ENCODE measurements at regions not wholly inside any gene's neighbourhood (a gene's known extent, or its start where the extent isn't known, plus 50 kb on each side); places are given as distances from the start of the nearest gene placed in this dataset.

DNA sequence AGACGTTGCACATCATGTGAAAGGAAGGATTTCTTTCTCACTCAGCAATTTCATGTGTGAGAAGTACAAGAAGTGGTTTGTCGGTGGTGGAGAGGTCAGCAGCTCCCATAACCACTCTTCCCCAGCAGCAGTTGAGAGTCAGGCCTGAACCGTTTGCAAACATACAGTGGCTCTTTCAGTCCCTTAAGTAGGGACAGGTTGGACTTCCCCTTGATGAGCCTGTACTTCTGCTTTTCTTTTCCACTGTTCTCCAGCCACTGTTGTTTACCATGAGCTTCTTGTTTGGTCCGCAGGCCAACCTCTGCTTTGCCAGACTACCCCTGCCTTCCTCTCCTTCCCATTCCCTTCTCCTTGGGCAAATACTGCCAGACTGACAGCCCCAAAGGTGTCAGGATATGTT, 391.3 kb upstream of the CELF4 start:
- TF ChIP-seq, protein P1, sequence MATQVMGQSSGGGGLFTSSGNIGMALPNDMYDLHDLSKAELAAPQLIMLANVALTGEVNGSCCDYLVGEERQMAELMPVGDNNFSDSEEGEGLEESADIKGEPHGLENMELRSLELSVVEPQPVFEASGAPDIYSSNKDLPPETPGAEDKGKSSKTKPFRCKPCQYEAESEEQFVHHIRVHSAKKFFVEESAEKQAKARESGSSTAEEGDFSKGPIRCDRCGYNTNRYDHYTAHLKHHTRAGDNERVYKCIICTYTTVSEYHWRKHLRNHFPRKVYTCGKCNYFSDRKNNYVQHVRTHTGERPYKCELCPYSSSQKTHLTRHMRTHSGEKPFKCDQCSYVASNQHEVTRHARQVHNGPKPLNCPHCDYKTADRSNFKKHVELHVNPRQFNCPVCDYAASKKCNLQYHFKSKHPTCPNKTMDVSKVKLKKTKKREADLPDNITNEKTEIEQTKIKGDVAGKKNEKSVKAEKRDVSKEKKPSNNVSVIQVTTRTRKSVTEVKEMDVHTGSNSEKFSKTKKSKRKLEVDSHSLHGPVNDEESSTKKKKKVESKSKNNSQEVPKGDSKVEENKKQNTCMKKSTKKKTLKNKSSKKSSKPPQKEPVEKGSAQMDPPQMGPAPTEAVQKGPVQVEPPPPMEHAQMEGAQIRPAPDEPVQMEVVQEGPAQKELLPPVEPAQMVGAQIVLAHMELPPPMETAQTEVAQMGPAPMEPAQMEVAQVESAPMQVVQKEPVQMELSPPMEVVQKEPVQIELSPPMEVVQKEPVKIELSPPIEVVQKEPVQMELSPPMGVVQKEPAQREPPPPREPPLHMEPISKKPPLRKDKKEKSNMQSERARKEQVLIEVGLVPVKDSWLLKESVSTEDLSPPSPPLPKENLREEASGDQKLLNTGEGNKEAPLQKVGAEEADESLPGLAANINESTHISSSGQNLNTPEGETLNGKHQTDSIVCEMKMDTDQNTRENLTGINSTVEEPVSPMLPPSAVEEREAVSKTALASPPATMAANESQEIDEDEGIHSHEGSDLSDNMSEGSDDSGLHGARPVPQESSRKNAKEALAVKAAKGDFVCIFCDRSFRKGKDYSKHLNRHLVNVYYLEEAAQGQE (IDR thresholded peaks at IDR 0.05; ENCODE audit: insufficient read depth in 1 of 2, low read depth in 2 of 2, low read length in 2 of 2) = no peak
- TF ChIP-seq TAF1 (IDR thresholded peaks at IDR 0.05; ENCODE audit: borderline replicate concordance, insufficient read depth, low read length) = no peak
- no peak for TF ChIP-seq SIN3A (IDR thresholded peaks at IDR 0.05; ENCODE audit: borderline replicate concordance, insufficient read depth, low read length)
- TF ChIP-seq POLR2AphosphoS5 (IDR thresholded peaks at IDR 0.05; ENCODE audit: low read depth, low read length) = no peak
- TF ChIP-seq FOXP2 (optimal IDR thresholded peaks at IDR 0.05; ENCODE audit: borderline replicate concordance, extremely low read depth, extremely low read length, insufficient read depth) = no peak

DNA sequence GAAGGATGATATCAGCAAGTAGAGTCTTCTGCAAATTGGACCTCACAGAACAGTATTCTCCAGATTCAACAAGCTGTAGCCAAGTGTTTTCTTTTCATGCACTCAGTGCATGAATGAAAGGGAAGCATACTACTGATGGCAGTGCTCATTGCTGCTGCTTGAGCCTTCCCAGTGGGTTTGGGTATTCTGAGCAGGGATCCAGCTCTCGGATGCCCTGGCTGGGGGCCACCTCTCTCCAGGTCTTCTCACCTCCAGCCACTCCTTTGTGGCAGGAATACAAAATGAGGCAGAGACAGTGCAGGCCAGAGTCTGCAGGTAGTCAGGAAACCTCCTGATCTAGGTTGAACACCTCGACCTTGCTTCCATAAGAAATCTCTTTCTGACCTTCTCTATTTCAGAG, 390.4 kb upstream of the CELF4 start:
- TF ChIP-seq TAF1 (IDR thresholded peaks at IDR 0.05; ENCODE audit: borderline replicate concordance, insufficient read depth, low read length) = no peak
- TF ChIP-seq SIN3A (IDR thresholded peaks at IDR 0.05; ENCODE audit: borderline replicate concordance, insufficient read depth, low read length) = no peak
- no peak for TF ChIP-seq FOXP2 (optimal IDR thresholded peaks at IDR 0.05; ENCODE audit: borderline replicate concordance, extremely low read depth, extremely low read length, insufficient read depth)
- TF ChIP-seq, protein P1 (IDR thresholded peaks at IDR 0.05; ENCODE audit: insufficient read depth in 1 of 2, low read depth in 2 of 2, low read length in 2 of 2) = no peak
- no peak for TF ChIP-seq POLR2AphosphoS5 (IDR thresholded peaks at IDR 0.05; ENCODE audit: low read depth, low read length)

DNA sequence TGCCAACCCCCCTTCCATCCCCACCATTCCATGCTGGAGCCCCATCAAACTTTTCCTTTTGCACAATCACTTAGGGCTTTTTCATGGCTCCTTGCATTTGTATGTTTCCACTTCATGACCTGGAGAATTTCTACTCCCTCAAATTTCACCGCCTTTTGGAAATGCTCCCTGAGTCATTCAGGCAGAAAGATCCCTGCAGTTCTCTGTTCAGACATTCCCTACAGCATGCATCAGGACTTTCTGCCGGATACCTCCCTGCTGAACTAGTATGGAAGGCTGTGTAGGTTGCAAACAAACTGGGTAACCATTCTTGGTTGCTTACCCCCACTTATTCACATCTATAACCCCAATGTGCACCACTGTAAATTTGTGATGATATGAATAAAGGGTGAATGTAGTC, 389.6 kb upstream of the CELF4 start:
- TF ChIP-seq FOXP2 (optimal IDR thresholded peaks at IDR 0.05; ENCODE audit: borderline replicate concordance, extremely low read depth, extremely low read length, insufficient read depth) (no peak), TAF1 (IDR thresholded peaks at IDR 0.05; ENCODE audit: borderline replicate concordance, insufficient read depth, low read length) (no peak)

DNA sequence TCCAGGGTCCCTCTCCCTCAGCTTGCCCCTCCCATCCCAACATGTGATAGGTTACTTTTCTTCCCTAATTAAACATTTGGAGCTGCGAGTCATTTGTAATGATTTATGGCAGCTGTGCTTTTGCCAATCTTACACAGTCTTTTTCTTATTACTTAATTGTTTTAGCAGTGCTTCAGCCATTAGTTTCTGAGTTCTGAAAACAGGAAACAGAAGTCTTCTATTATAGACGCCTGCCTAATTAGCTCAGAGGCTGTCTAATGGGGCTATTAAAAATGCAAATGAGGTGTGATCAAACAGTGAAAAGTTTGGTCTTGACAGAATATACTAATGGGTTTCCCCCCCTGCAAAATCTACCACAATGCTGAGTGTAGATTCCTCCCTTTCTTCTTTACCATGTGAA, 388.3 kb upstream of the CELF4 start:
- no peak for TF ChIP-seq SIN3A (IDR thresholded peaks at IDR 0.05; ENCODE audit: borderline replicate concordance, insufficient read depth, low read length)

DNA sequence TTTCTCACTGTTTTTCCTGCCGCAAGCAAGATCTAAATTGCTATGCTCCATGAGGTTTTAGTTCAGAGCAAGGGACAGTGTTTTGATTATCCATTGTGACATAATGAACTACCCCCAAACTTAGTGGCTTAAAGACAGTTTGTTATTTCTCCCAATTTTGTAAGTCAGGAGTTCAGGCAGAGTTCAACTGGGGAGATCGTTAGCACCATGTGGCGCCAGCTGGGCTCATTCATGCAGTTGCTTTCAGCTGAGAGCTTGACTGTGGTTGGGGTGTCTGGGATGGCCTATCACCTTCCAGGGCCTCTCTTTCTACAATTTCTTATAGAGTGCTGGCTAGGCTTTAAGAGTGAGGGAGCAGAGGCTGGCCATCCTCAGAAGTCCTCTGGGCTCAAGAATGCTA, 382.9 kb upstream of the CELF4 start:
- no peak for TF ChIP-seq POLR2AphosphoS5 (IDR thresholded peaks at IDR 0.05; ENCODE audit: low read depth, low read length)
- TF ChIP-seq FOXP2 (optimal IDR thresholded peaks at IDR 0.05; ENCODE audit: borderline replicate concordance, extremely low read depth, extremely low read length, insufficient read depth) = no peak
- TF ChIP-seq, protein P1 (IDR thresholded peaks at IDR 0.05; ENCODE audit: insufficient read depth in 1 of 2, low read depth in 2 of 2, low read length in 2 of 2) = no peak
- no peak for TF ChIP-seq SIN3A (IDR thresholded peaks at IDR 0.05; ENCODE audit: borderline replicate concordance, insufficient read depth, low read length)
- no peak for TF ChIP-seq TAF1 (IDR thresholded peaks at IDR 0.05; ENCODE audit: borderline replicate concordance, insufficient read depth, low read length)

DNA sequence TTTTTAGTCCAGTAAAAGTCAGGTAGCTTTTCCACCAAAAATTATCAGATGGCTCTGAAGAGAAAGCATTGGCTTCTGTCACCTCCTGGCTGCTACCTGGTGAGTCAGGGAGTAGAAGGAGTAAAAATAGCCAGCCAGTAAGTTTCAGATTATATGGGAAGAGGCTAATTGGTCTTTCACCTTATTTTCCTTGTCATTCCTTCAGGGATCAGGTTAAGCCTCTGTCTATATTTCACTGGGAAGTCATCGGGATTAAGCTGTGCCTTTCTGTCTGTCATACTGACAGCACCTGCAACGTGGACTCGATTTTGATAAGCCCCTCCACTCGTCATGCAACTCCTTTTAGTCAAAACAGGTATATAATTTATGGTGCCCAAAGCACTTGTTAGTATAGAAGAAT, 380.7 kb upstream of the CELF4 start:
- TF ChIP-seq, protein P1 (IDR thresholded peaks at IDR 0.05; ENCODE audit: insufficient read depth in 1 of 2, low read depth in 2 of 2, low read length in 2 of 2) = no peak
- no peak for TF ChIP-seq TAF1 (IDR thresholded peaks at IDR 0.05; ENCODE audit: borderline replicate concordance, insufficient read depth, low read length)
- no peak for TF ChIP-seq FOXP2 (optimal IDR thresholded peaks at IDR 0.05; ENCODE audit: borderline replicate concordance, extremely low read depth, extremely low read length, insufficient read depth)
- TF ChIP-seq POLR2AphosphoS5 (IDR thresholded peaks at IDR 0.05; ENCODE audit: low read depth, low read length) = no peak
- no peak for TF ChIP-seq SIN3A (IDR thresholded peaks at IDR 0.05; ENCODE audit: borderline replicate concordance, insufficient read depth, low read length)

Measured in PFSK-1 (cell line).